22Rv1 (cell line): ENCODE measurements at regions not wholly inside any gene's neighbourhood (a gene's known extent, or its start where the extent isn't known, plus 50 kb on each side); places are given as distances from the start of the nearest gene placed in this dataset.

Source experiments
- CTCF ChIP-seq: fragments of 450-650 bp; IDR thresholded peaks from 2 replicates; pipeline ENCODE4 v1.5.1; 2017; ENCODE audit warnings: mild to moderate bottlenecking
- ZFX ChIP-seq: fragments of 450-650 bp; IDR thresholded peaks from 2 replicates; pipeline ENCODE4 v1.6.1; 2017; ENCODE audit warnings: antibody characterized with exemption, borderline replicate concordance

GRCh38 chr13:74596691-74597090 lies 462.5 kb upstream of the KLF12 start:
- no peak for TF ChIP-seq CTCF
- TF ChIP-seq ZFX: no peak
